OCI-LY3 (cell line): ENCODE measurements at regions not wholly inside any gene's neighbourhood (a gene's known extent, or its start where the extent isn't known, plus 50 kb on each side); places are given as distances from the start of the nearest gene placed in this dataset.

ENCODE experiments used
- H2AFZ ChIP-seq: fragments of 200-600, 300-600 bp; shearing (Covaris generic); 2 replicates; pipeline ENCODE4 v1.6.0; 2014; ENCODE audit warnings: antibody characterized with exemption, low read depth, low read length
- H3K27ac ChIP-seq: fragments of 200-600, 300-600 bp; sonication (generic); 2 replicates; pipeline ENCODE4 v1.5.1; 2014; ENCODE audit warnings: mild to moderate bottlenecking, low read length, moderate library complexity, mixed read lengths
- H3K27me3 ChIP-seq: fragments of 200-600, 300-600 bp; sonication (generic); 2 replicates; pipeline ENCODE4 v1.6.1; 2014; ENCODE audit warnings: low read depth, low read length, mixed read lengths
- H3K36me3 ChIP-seq: fragments of 200-600, 300-600 bp; sonication (generic); replicated peaks from 2 replicates; pipeline ENCODE3; 2014; ENCODE audit warnings: low read depth, low read length, mixed read lengths
- H3K4me1 ChIP-seq: fragments of 300-600, 200-600 bp; sonication (generic); 2 replicates; pipeline ENCODE4 v1.6.1; 2014; ENCODE audit warnings: low read length, mixed read lengths
- H3K4me2 ChIP-seq: fragments of 200-600, 300-600 bp; sonication (generic); 2 replicates; pipeline ENCODE4 v1.6.1; 2014; ENCODE audit warnings: low read length, mixed read lengths
- H3K4me3 ChIP-seq: fragments of 300-600, 200-600 bp; sonication (generic); 2 replicates; pipeline ENCODE4 v1.5.1; 2014; ENCODE audit warnings: antibody characterized with exemption, mild to moderate bottlenecking, low read length, moderate library complexity
- H3K79me2 ChIP-seq: fragments of 300-600, 200-600 bp; shearing (Covaris generic); 2 replicates; pipeline ENCODE4 v1.6.1; 2014; ENCODE audit warnings: mild to moderate bottlenecking, low read length, mixed read lengths
- H3K9ac ChIP-seq: fragments of 300-600, 200-600 bp; shearing (Covaris generic); 2 replicates; pipeline ENCODE4 v1.6.0; 2014; ENCODE audit warnings: mild to moderate bottlenecking, low read length, moderate library complexity
- H3K9me3 ChIP-seq: fragments of 200-600, 300-600 bp; shearing (Covaris generic); 2 replicates; pipeline ENCODE4 v1.6.1; 2014; ENCODE audit warnings: low read length, mixed read lengths; ENCODE audit not compliant: insufficient read depth
- H4K20me1 ChIP-seq: fragments of 200-600, 300-600 bp; sonication (generic); 2 replicates; pipeline ENCODE4 v1.6.1; 2016; ENCODE audit warnings: low read length, mixed read lengths; ENCODE audit not compliant: insufficient read depth
- CTCF ChIP-seq: fragments of 200-600, 300-600 bp; sonication (generic); IDR thresholded peaks from 2 replicates; pipeline ENCODE4 v1.5.1; 2014; ENCODE audit warnings: antibody characterized with exemption, low read length, low read depth
- EZH2phosphoT487 ChIP-seq: fragments of 200-600 bp; shearing (Covaris generic); IDR thresholded peaks from 2 replicates; pipeline ENCODE4 v1.6.1; 2018; ENCODE audit warnings: antibody characterized with exemption, mixed run types, low read depth

GRCh38 chr9:106420511-106420944 is 442.4 kb upstream of the ZNF462 start:
- Histone ChIP-seq H3K9me3 (no peaks in the 10 kb centered on the region), H3K27ac (0 out of 2 replicates have a peak overlapping the region, but pooled peaks have one; percentile 7), H3K9ac (no peak overlapping the region), H3K36me3 (no peaks in the 10 kb centered on the region), H3K4me1 (peaks cover 25% of the 10 kb centered on the region), H3K4me2 (peak overlapping the region; percentile 48), H3K4me3 (no peak overlapping the region), H2AFZ (peak overlapping the region; percentile 65), H3K27me3 (no peaks in the 10 kb centered on the region), H3K79me2 (no peaks in the 10 kb centered on the region), H4K20me1 (no peaks in the 10 kb centered on the region)
- TF ChIP-seq CTCF, result no peak
- TF ChIP-seq EZH2phosphoT487, result no peak

- Histone ChIP-seq H3K27me3 (no peaks in the 10 kb centered on the region), H3K79me2 (no peaks in the 10 kb centered on the region), H3K9me3 (no peaks in the 10 kb centered on the region), H3K36me3 (no peaks in the 10 kb centered on the region), H3K27ac (no peak overlapping the region), H3K4me2 (peak overlapping the region; percentile 48), H3K4me1 (peaks cover 34% of the 10 kb centered on the region), H3K4me3 (no peak overlapping the region), H3K9ac (no peak overlapping the region), H2AFZ (no peak overlapping the region), H4K20me1 (no peaks in the 10 kb centered on the region)
- no peak for TF ChIP-seq EZH2phosphoT487
- TF ChIP-seq CTCF, result no peak
Observed at GRCh38 chr9:106421772-106422171, 441.2 kb upstream of the ZNF462 start.

GRCh38 chr9:106423575-106423974 is 439.4 kb upstream of the ZNF462 start:
- Histone ChIP-seq H3K27ac (no peak overlapping the region), H3K4me1 (peaks cover 34% of the 10 kb centered on the region), H3K9ac (no peak overlapping the region), H3K36me3 (no peaks in the 10 kb centered on the region), H4K20me1 (no peaks in the 10 kb centered on the region), H3K79me2 (no peaks in the 10 kb centered on the region), H2AFZ (no peak overlapping the region), H3K4me2 (no peak overlapping the region), H3K27me3 (no peaks in the 10 kb centered on the region), H3K9me3 (no peaks in the 10 kb centered on the region), H3K4me3 (no peak overlapping the region)
- TF ChIP-seq EZH2phosphoT487 (no peak), CTCF (no peak)

GRCh38 chr9:106432631-106433030 is 430.3 kb upstream of the ZNF462 start:
- H3K4me2 ChIP-seq, result no peak overlapping the region
- no peaks in the 10 kb centered on the region for H3K79me2 ChIP-seq

More at GRCh38 chr9:106432631-106433030, 430.3 kb upstream of the ZNF462 start:
- no peaks in the 10 kb centered on the region for H3K36me3 ChIP-seq
- H3K9ac ChIP-seq, result no peak overlapping the region
- peak; percentile 3; the same call in 1 of the 2 replicates for TF ChIP-seq CTCF
- TF ChIP-seq EZH2phosphoT487, result no peak
- H3K4me3 ChIP-seq, result no peak overlapping the region
- no peaks in the 10 kb centered on the region for H4K20me1 ChIP-seq
- no peaks in the 10 kb centered on the region for H3K4me1 ChIP-seq
- H3K27me3 ChIP-seq, result no peaks in the 10 kb centered on the region
- H3K9me3 ChIP-seq, result no peaks in the 10 kb centered on the region
- no peak overlapping the region for H2AFZ ChIP-seq
- no peak overlapping the region for H3K27ac ChIP-seq
